HG03460 (cell line): ENCODE measurements at regions not wholly inside any gene's neighbourhood (a gene's known extent, or its start where the extent isn't known, plus 50 kb on each side); places are given as distances from the start of the nearest gene placed in this dataset.
"Not testable (repeated sequence)": the region's sequence is repeated elsewhere in the genome, so short reads cannot be mapped to it uniquely, and the experiment has no call there.

Source experiments
- ATAC-seq: cut with Tn5 transposase; IDR thresholded peaks from one replicate; pipeline ENCODE4 v1.9.1; 2021; ENCODE audit not compliant: unreplicated experiment

GRCh38 chr21:24420689-24421088 lies 1186.6 kb downstream of the MRPL39 start:
- peak; percentile 52 for ATAC-seq

- ATAC-seq, result not testable (repeated sequence)
These were observed 1187.6 kb downstream of the MRPL39 start for GRCh38 chr21:24419641-24420040.

GRCh38 chr21:24418671-24419070 lies 1188.6 kb downstream of the MRPL39 start:
- no peak for ATAC-seq

GRCh38 chr21:24411429-24411828 lies 1195.9 kb downstream of the MRPL39 start:
- no peak for ATAC-seq

GRCh38 chr21:24403221-24403620 lies 1204.1 kb downstream of the MRPL39 start:
- no peak for ATAC-seq

GRCh38 chr21:24395320-24395923 lies 1211.9 kb downstream of the MRPL39 start:
- no peak for ATAC-seq

- ATAC-seq, result peak; percentile 59
These were observed 1232.1 kb downstream of the MRPL39 start for GRCh38 chr21:24375201-24375600.

GRCh38 chr21:24372506-24372905 lies 1234.8 kb downstream of the MRPL39 start:
- no peak for ATAC-seq

GRCh38 chr21:24369746-24370145 lies 1237.5 kb downstream of the MRPL39 start:
- ATAC-seq, result no peak

- no peak for ATAC-seq
These were observed 1238.0 kb downstream of the MRPL39 start for GRCh38 chr21:24369278-24369677.

- no peak for ATAC-seq
These were observed 1239.3 kb downstream of the MRPL39 start for GRCh38 chr21:24367936-24368335.

GRCh38 chr21:24353492-24353891 lies 1253.8 kb downstream of the MRPL39 start:
- no peak for ATAC-seq

GRCh38 chr21:24339406-24339805 lies 1267.9 kb downstream of the MRPL39 start:
- no peak for ATAC-seq

GRCh38 chr21:24336491-24336890 lies 1270.8 kb downstream of the MRPL39 start:
- ATAC-seq, result no peak

GRCh38 chr21:24323536-24323935 lies 1283.7 kb downstream of the MRPL39 start:
- ATAC-seq, result no peak

- ATAC-seq, result no peak
These were observed 1290.9 kb downstream of the MRPL39 start for GRCh38 chr21:24316277-24316922.

- no peak for ATAC-seq
These were observed 1296.5 kb downstream of the MRPL39 start for GRCh38 chr21:24310788-24311187.

GRCh38 chr21:24308183-24308582 lies 1299.1 kb downstream of the MRPL39 start:
- ATAC-seq, result no peak

GRCh38 chr21:24302400-24302799 lies 1304.9 kb downstream of the MRPL39 start:
- no peak for ATAC-seq

- ATAC-seq, result no peak
These were observed 1309.2 kb downstream of the MRPL39 start for GRCh38 chr21:24298040-24298439.

- no peak for ATAC-seq
These were observed 1313.1 kb downstream of the MRPL39 start for GRCh38 chr21:24294171-24294570.

- no peak for ATAC-seq
These were observed 1317.0 kb downstream of the MRPL39 start for GRCh38 chr21:24290151-24290833.
